Breast epithelium (tissue), 4 donors: ENCODE measurements at regions not wholly inside any gene's neighbourhood (a gene's known extent, or its start where the extent isn't known, plus 50 kb on each side); places are given as distances from the start of the nearest gene placed in this dataset.

Source experiments
- DNase-seq, 2 donors: peaks; one replicate each; pipeline ENCODE4 v3.0.0-alpha.2; 2019; ENCODE audit warnings: low spot score in 2 of 2
- H3K27ac ChIP-seq, 2 donors: fragments of 200-600 bp; sonication (generic) in 1 of 2; one replicate each; pipeline ENCODE4 v1.5.1; 2016 to 2019; ENCODE audit warnings: mild to moderate bottlenecking in 1 of 2
- H3K27me3 ChIP-seq, 2 donors: fragments of 200-600 bp; sonication (generic) in 1 of 2; one replicate each; pipeline versions ENCODE4 v1.5.1 to v1.6.0; 2017 to 2019; ENCODE audit warnings: control low read depth in 1 of 2, mild to moderate bottlenecking in 1 of 2
- H3K36me3 ChIP-seq: fragments of 200-600 bp; one replicate; pipeline ENCODE4 v1.5.1; 2019
- H3K4me1 ChIP-seq, 2 donors: fragments of 200-600 bp; sonication (generic); one replicate each; pipeline ENCODE4 v1.5.1; 2016 to 2019; ENCODE audit warnings: control low read depth in 1 of 2
- H3K4me3 ChIP-seq, 3 donors: fragments of 200-600 bp; sonication (generic); 1 replicate in 2 of 3; 2 replicates in 1 of 3; pipeline ENCODE4 v1.5.1; 2016 to 2019; ENCODE audit warnings: mild to moderate bottlenecking in 3 of 3, moderate library complexity in 2 of 3
- H3K9me3 ChIP-seq, 2 donors: fragments of 200-600 bp; sonication (generic) in 1 of 2; one replicate each; pipeline ENCODE4 v1.5.1; 2016 to 2019; ENCODE audit warnings: control low read depth in 1 of 2
- POLR2A ChIP-seq: fragments of 450-650 bp; IDR thresholded peaks from one replicate; pipeline ENCODE4 v1.6.1; 2016; ENCODE audit warnings: antibody characterized with exemption, mild to moderate bottlenecking, moderate library complexity
- POLR2AphosphoS5 ChIP-seq, 3 donors: sonication (generic); formaldehyde crosslinking; IDR thresholded peaks; one replicate each; pipeline ENCODE4 v1.6.1; 2017; ENCODE audit warnings: antibody characterized with exemption in 3 of 3
- intact Hi-C: fragments of 100-400 bp; cut with DNase I; formaldehyde crosslinking; loops from one replicate; pipeline ENCODE4 v1.15.1; 2023; ENCODE audit warnings: low total_unique reads
- TF ChIP-seq, protein P1 (sequence below), 3 donors: fragments of 450-650 bp; IDR thresholded peaks; one replicate each; pipeline ENCODE4 v1.5.1; 2016 to 2017; ENCODE audit warnings: antibody characterized with exemption in 3 of 3, mild to moderate bottlenecking in 3 of 3, moderate library complexity in 3 of 3

DNA sequence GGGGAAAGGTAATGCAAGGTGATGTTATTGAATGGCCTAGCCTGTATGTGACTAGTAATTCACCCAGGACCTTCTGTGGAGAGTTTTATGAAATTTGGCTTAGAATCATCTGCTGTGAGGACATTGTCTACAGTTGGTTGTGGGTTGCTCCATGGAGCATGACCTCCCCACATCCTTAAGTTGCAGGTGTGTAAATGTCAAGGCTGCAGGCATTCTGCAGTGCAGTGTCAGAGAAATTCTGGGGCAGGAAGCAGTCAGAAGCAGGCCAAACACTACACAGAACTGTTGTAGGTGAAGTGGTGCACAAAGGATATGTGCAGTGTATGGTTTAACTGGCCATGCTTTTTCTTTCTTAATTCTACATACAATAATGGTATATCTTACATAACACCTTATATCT lies 588.3 kb downstream of the EBF1 start:
- no peak for DNase-seq
- no peaks in the 10 kb centered on the region for H3K27me3 ChIP-seq
- no peak for TF ChIP-seq POLR2AphosphoS5 (IDR thresholded peaks at IDR 0.05)
- TF ChIP-seq POLR2A: no peak
- TF ChIP-seq, protein P1, sequence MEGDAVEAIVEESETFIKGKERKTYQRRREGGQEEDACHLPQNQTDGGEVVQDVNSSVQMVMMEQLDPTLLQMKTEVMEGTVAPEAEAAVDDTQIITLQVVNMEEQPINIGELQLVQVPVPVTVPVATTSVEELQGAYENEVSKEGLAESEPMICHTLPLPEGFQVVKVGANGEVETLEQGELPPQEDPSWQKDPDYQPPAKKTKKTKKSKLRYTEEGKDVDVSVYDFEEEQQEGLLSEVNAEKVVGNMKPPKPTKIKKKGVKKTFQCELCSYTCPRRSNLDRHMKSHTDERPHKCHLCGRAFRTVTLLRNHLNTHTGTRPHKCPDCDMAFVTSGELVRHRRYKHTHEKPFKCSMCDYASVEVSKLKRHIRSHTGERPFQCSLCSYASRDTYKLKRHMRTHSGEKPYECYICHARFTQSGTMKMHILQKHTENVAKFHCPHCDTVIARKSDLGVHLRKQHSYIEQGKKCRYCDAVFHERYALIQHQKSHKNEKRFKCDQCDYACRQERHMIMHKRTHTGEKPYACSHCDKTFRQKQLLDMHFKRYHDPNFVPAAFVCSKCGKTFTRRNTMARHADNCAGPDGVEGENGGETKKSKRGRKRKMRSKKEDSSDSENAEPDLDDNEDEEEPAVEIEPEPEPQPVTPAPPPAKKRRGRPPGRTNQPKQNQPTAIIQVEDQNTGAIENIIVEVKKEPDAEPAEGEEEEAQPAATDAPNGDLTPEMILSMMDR (IDR thresholded peaks at IDR 0.05): no peak
- intact Hi-C loops: no loop called here
- no peaks in the 10 kb centered on the region for H3K4me1 ChIP-seq
- no peaks in the 10 kb centered on the region for H3K36me3 ChIP-seq
- no peak overlapping the region for H3K27ac ChIP-seq
- peaks cover 0 to 3% of the 10 kb centered on the region in 2 donors for H3K9me3 ChIP-seq
- H3K4me3 ChIP-seq: no peak overlapping the region

DNA sequence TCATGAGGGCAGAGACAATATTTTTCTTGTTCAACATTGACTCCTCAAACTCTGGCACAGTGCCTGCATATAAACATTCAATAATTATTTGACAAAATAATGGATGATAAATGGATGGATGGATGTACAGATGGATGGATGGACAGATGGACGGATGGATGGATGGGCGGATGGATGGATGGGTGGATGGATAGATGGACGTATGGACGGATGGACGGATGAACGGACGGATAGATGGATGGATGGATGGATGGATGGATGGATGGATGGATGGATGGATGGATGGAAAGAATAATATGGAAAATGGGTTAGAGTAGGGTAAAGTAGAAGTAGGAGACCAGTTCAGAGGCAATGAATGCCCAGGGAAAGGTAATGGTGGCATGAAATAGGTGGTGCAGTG lies 589.2 kb downstream of the EBF1 start:
- Histone ChIP-seq H3K27ac (no peak overlapping the region), H3K4me1 (no peaks in the 10 kb centered on the region), H3K36me3 (no peaks in the 10 kb centered on the region), H3K27me3 (no peaks in the 10 kb centered on the region), H3K9me3 (peaks cover 4 to 12% of the 10 kb centered on the region in 2 donors), H3K4me3 (no peak overlapping the region)
- TF ChIP-seq POLR2AphosphoS5 (IDR thresholded peaks at IDR 0.05): no peak
- TF ChIP-seq POLR2A: no peak
- TF ChIP-seq, protein P1 (IDR thresholded peaks at IDR 0.05): no peak
- no peak for DNase-seq
- intact Hi-C loops: no loop called here

DNA sequence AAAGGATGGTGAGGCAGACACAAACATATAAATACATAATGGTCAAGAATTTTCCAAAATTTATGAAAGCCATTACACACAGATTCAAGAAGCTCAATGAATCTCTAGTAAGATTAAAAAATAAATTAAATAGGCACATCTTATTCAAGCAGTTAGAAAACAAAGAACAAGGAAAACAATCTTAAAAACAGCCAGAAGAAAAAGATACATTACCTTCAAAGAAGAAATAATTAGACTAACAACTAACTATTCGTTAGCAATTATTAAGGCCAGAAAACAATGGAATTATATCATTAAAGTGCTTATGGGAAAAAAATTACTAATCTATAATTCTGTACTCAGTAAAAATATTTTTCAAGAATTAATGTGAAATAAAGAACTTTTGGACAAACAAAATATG lies 593.1 kb downstream of the EBF1 start:
- no peak overlapping the region for H3K4me3 ChIP-seq
- intact Hi-C loops: no loop called here
- no peaks in the 10 kb centered on the region for H3K4me1 ChIP-seq
- no peaks in the 10 kb centered on the region for H3K27me3 ChIP-seq
- peaks cover 6 to 14% of the 10 kb centered on the region in 2 donors for H3K9me3 ChIP-seq
- TF ChIP-seq POLR2A: no peak
- TF ChIP-seq, protein P1 (IDR thresholded peaks at IDR 0.05): no peak
- TF ChIP-seq POLR2AphosphoS5 (IDR thresholded peaks at IDR 0.05): no peak
- no peak for DNase-seq
- no peak overlapping the region for H3K27ac ChIP-seq
- no peaks in the 10 kb centered on the region for H3K36me3 ChIP-seq

DNA sequence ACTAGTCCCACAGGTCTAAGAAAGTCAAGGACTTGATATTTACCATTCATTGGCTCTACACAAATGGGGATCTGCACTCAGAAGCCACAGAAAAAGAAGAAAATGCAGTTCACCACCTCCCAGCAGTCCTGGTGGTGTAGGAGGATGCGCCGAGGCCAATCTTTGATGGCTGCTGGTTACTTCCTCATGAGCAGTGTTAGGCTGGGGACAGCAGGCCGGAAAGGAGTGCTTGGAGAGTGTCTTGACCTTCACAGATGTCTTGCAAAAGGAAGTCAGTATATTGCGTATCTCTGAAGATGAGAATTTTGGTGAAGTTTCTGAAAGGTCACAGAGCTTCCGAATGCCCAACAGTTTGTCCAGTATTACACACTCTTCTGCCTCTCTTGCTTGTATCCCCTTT lies 597.0 kb downstream of the EBF1 start:
- no peak for DNase-seq
- TF ChIP-seq POLR2AphosphoS5 (IDR thresholded peaks at IDR 0.05): no peak
- TF ChIP-seq, protein P1 (IDR thresholded peaks at IDR 0.05): no peak
- no peak for TF ChIP-seq POLR2A
- no peaks in the 10 kb centered on the region for H3K4me1 ChIP-seq
- peaks cover 6 to 14% of the 10 kb centered on the region in 2 donors for H3K9me3 ChIP-seq
- H3K36me3 ChIP-seq: no peaks in the 10 kb centered on the region
- no peak overlapping the region for H3K27ac ChIP-seq
- intact Hi-C loops: no loop called here
- no peak overlapping the region for H3K4me3 ChIP-seq
- H3K27me3 ChIP-seq: no peaks in the 10 kb centered on the region

DNA sequence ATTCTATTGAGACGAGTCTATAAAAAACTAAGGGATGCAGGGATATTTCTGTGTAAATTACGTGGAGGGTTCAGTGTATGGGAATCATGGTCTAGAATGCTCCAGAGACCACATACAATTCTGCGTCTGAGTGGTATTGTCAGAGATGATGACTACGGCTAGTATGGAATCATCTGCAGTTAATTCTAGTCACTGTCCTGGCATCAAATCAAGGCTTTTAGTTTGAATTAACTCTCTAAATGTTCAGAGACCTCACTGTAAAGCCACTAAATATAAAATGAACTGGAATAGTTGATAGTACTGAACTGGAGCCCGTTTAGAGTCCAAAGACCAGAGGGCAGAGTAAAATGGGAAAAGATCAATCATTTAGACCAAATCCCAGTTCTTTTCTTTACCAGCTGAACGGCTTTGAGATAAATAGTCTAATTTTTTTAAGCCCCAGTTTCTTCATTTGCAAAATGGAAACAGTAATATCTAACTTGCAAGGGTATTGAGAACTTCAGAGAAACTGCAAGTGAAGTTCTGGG lies 599.8 kb downstream of the EBF1 start:
- H3K4me1 ChIP-seq: no peaks in the 10 kb centered on the region
- no peaks in the 10 kb centered on the region for H3K36me3 ChIP-seq
- DNase-seq: no peak
- no peaks in the 10 kb centered on the region for H3K27me3 ChIP-seq
- intact Hi-C loops: no loop called here
- no peaks in the 10 kb centered on the region for H3K9me3 ChIP-seq
- peak overlapping the region; percentile 20 to 52 for H3K27ac ChIP-seq
- TF ChIP-seq POLR2A (no peak), POLR2AphosphoS5 (IDR thresholded peaks at IDR 0.05) (no peak)
- TF ChIP-seq, protein P1 (IDR thresholded peaks at IDR 0.05): no peak
- H3K4me3 ChIP-seq: no peak overlapping the region
